Kidney epithelial cell (primary cell): ENCODE measurements at regions not wholly inside any gene's neighbourhood (a gene's known extent, or its start where the extent isn't known, plus 50 kb on each side); places are given as distances from the start of the nearest gene placed in this dataset.

Experiments
- DNase-seq: peaks from one replicate; pipeline ENCODE4 v3.0.0-alpha.2; 2010; ENCODE audit warnings: low read depth
- H3K27me3 ChIP-seq: 2 replicates; pipeline ENCODE4 v1.6.0; 2011; ENCODE audit warnings: low read length; ENCODE audit not compliant: control insufficient read depth, insufficient read depth
- H3K36me3 ChIP-seq: 2 replicates; pipeline ENCODE4 v1.5.1; 2011; ENCODE audit warnings: low read length; ENCODE audit not compliant: control insufficient read depth, insufficient read depth
- H3K4me3 ChIP-seq: 2 replicates; pipeline ENCODE4 v1.5.1; 2011; ENCODE audit warnings: low read depth, mild to moderate bottlenecking, control low read depth, low read length
- CTCF ChIP-seq: IDR thresholded peaks from 2 replicates; pipeline ENCODE4 v1.5.1; 2011; ENCODE audit warnings: mild to moderate bottlenecking, moderate library complexity, low read length, control low read depth, inconsistent platforms; ENCODE audit not compliant: insufficient read depth, poor library complexity, severe bottlenecking

GRCh38 chr4:81870275-81870674 is 398.6 kb upstream of the RASGEF1B start:
- no peak for TF ChIP-seq CTCF
- no peaks in the 10 kb centered on the region for H3K36me3 ChIP-seq
- no peak for DNase-seq
- no peak overlapping the region for H3K4me3 ChIP-seq
- no peaks in the 10 kb centered on the region for H3K27me3 ChIP-seq

GRCh38 chr4:81860111-81860510 is 388.4 kb upstream of the RASGEF1B start:
- no peaks in the 10 kb centered on the region for H3K27me3 ChIP-seq
- H3K36me3 ChIP-seq, result no peaks in the 10 kb centered on the region
- no peak overlapping the region for H3K4me3 ChIP-seq
- no peak for TF ChIP-seq CTCF
- no peak for DNase-seq

- no peaks in the 10 kb centered on the region for H3K27me3 ChIP-seq
Measured at GRCh38 chr4:81854406-81854805, 382.7 kb upstream of the RASGEF1B start.

DNA sequence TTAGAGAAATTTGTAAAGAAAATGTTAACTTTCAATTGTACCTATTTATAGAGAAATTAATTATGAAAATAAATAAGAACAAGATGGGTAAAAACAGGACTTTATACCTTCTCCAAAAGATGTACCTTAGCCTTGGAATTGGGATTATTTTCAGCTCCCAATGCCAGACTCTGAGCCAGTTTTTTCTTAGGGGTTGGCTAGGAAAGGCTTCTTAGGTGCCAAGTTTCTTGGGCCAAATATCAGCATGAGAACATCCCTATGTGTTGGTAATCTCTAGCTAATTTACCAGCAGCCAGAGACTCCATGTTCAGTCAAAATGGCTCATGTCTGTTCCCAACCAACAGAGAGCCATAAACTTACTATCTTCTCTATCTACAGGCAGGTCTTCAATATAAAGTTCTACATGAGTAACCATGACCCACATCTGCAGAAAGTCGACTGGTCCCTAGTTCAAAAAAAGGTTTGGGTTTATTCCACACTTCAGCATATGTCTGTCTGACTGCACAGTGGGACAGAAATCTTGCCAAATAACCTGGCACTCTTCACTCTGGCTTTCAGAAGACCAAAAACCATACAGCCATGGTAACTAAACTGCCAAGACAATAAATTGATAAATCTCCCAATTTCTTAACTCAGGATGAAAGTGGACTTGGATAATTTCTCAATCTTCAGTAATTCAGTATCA is 380.5 kb upstream of the RASGEF1B start:
- TF ChIP-seq CTCF, result no peak
- no peak for DNase-seq
- no peaks in the 10 kb centered on the region for H3K27me3 ChIP-seq
- H3K4me3 ChIP-seq, result no peak overlapping the region
- no peaks in the 10 kb centered on the region for H3K36me3 ChIP-seq

More at GRCh38 chr4:81854406-81854805, 382.7 kb upstream of the RASGEF1B start:
- no peak for TF ChIP-seq CTCF
- no peaks in the 10 kb centered on the region for H3K36me3 ChIP-seq
- no peak for DNase-seq
- no peak overlapping the region for H3K4me3 ChIP-seq

DNA sequence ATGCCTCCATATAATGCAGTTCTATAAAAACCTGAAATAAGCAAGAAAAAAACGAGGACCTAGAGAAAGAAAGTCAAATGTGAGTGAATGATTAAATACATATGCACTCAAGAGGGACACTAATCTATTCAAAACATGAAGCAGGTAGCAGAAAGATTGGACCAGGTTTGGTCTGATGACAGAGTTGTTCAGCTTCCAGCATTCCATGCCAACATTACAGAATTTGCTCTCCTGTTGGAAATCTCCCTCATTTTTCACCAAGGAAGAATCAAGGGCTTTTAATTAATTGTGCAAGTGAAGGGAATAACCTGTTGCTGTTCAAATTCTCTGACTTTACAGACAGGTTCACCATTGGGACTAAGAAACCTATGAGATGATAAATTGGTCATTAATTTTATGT is 379.0 kb upstream of the RASGEF1B start:
- no peak for TF ChIP-seq CTCF
- Histone ChIP-seq H3K4me3 (no peak overlapping the region), H3K27me3 (no peaks in the 10 kb centered on the region), H3K36me3 (no peaks in the 10 kb centered on the region)
- no peak for DNase-seq

- TF ChIP-seq CTCF, result no peak
- Histone ChIP-seq H3K4me3 (no peak overlapping the region), H3K27me3 (no peaks in the 10 kb centered on the region), H3K36me3 (no peaks in the 10 kb centered on the region)
- DNase-seq, result no peak
Measured at GRCh38 chr4:81845761-81846160, 374.1 kb upstream of the RASGEF1B start.
